Left colon (tissue), 2 donors: ENCODE measurements at regions not wholly inside any gene's neighbourhood (a gene's known extent, or its start where the extent isn't known, plus 50 kb on each side); places are given as distances from the start of the nearest gene placed in this dataset.

Experiments
- ATAC-seq: fragments of 200-7000 bp; cut with Tn5 transposase; one replicate; pipeline ENCODE4 v1.9.1; 2020; ENCODE audit warnings: mild to moderate bottlenecking, moderate library complexity
- DNase-seq, 2 donors: peaks; one replicate each; pipeline ENCODE4 v3.0.0-alpha.2; 2020
- intact Hi-C, 2 donors: fragments of 100-400 bp; cut with DNase I in 1 of 2; cut with micrococcal nuclease in 1 of 2; formaldehyde crosslinking; loops; one replicate each; pipeline versions ENCODE4 v1.11.2 to v1.14.0; 2022; cut with DNase I, micrococcal nuclease
- donor health status: DM: no; HTN: no; CAD: no.
- donor health status: DM: yes; HTN: yes; CAD: no.

DNA sequence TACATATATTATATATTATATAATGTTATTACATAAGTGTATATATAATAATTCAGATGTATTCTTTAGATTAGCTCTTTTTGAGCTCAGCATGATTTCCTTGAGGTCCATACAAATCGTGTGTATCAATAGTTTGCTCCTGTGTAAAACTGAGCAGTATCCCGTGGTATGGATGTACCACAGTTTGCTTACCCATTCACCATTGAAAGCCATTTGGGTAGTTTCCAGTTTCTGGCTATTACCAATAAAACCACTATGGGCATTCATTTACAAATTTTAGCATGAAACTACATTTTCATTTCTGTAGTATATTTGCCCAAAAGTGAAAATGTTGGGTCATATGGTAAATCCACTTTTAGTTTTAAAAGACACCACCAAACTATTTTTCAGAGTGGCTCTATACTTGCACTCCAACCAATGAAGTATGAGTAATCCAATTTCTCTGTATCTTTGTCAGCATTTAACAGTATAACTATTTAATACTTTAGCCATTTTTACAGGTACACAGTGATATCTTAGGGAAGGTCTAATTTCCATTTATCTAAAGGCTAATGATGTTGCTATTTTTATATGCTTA, 1361.4 kb upstream of the GBE1 start:
- no peak for DNase-seq
- intact Hi-C loops, result no loop called here
- no peak for ATAC-seq

GRCh38 chr3:83093222-83093572, 1331.8 kb upstream of the GBE1 start:
- ATAC-seq (no peak), DNase-seq (no peak)
- intact Hi-C loops, result no loop called here

DNA sequence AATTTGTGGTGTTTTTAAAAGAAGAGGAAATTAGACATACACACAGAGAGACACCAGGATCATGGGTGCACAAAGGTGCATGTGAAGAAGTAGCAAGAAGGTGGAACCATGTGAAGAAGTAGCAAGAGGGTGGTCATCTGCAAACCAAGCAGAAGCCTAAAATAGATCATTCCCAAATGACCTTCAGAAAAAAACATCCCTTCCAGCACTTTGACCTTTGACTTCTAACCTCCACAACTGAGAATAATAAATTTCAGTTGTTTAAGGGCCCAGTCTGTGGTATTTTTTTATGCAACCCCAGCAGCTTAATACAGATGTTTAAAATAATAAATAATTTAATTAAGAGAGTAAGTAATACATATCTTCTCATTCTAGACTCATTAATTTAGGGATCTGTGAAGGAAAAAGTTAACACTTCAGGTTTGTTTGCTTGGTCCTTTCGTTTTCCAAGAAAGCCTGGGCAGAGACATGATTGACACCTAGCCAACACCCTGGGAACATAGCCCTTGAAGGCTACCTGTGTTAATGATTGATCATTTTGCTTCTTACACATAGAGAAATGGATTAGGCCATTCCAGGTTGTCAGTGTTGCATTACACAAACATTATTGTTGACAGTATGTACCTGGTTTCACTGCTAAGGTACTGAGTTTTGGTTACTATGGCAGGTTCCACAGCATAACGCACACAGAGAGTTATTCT, 1331.2 kb upstream of the GBE1 start:
- ATAC-seq, result no peak
- no peak for DNase-seq

DNA sequence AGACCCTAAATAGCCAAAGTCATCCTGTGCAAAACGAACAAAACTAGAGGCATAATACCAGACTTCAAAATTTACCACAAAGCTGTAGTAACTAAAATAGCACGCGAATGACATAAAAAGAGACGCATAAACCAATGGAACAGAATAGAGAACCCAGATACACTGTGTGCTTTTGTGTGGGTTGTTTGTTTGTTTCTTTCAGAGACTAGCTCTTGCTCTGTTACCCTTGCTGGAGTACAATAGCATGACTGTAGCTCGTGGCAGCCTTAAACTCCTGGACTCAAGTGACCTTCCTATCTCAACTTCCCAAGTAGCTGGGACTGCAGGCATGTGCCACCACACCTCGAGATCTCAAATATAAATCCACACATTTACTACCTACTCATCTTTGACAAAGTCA, 1314.6 kb upstream of the GBE1 start:
- no peak for ATAC-seq
- no peak for DNase-seq
- intact Hi-C loops, result no loop called here

More for the DNA sequence above, 1331.2 kb upstream of the GBE1 start:
- intact Hi-C loops, result no loop called here

DNA sequence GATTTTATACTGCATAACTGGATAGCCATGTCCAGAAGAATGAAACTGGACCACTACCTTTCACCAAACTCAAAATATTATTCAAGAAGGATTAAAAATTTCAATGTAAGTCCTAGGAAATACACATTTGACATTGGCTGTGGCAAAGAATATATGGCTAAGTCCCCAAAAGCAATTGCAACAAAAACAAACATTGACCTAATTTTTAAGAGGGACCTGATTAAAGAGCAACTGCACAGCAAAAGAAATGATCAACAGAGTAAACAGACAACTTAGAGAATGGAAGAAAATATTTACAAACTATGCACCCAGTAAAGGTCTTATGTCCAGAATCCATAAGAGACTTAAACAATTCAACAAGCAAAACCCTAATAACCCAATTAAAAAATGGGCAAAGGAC, 1313.0 kb upstream of the GBE1 start:
- intact Hi-C loops, result no loop called here
- ATAC-seq (no peak), DNase-seq (no peak)

DNA sequence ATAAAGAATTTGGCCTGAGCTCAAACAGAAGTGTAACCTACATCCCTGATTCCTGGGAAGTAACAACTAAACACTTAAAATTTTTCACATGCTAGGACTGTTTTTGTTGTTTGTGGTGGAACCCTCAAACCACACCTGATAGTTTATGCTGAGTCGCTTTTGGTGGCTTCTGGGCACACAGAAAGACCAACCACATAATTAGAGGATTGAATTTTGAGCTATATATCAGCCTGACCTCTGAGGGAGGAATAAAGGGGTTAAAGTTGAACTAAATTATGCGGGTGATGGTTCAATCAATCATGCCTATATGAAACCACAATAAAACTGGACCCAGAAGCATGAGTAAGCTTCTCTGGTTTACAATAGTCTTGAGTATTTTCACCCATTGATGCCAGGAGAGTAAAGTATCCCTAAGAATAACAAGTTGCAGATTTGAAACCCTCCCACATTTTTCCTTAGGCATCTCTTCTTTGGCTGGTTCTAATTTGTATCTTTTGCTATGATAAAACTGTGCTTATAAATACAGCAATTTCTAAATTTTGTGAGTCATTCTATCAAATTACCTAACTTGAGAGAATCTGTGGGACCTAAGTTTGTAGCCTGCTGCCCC, 1304.5 kb upstream of the GBE1 start:
- no peak for DNase-seq
- intact Hi-C loops, result no loop called here
- no peak for ATAC-seq

DNA sequence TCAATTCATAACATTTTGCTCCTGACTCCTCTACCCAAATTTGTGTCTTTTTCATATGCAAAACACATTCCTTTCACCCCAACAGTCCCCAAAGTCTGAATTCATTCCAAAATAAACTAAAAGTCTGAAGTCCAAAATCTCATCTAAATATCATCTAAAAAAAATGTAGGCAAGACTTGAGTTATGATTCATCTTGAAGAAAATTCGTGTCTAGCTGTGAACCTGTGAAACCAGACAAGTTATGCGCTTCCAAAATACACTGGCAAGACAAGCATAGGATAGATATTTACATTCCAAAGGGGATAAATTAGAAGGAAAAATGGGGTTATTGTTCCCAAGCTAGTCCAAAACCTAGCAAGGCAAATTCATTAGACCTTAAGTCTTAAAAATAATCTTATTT, 1302.0 kb upstream of the GBE1 start:
- ATAC-seq (no peak), DNase-seq (no peak)
- intact Hi-C loops, result no loop called here

DNA sequence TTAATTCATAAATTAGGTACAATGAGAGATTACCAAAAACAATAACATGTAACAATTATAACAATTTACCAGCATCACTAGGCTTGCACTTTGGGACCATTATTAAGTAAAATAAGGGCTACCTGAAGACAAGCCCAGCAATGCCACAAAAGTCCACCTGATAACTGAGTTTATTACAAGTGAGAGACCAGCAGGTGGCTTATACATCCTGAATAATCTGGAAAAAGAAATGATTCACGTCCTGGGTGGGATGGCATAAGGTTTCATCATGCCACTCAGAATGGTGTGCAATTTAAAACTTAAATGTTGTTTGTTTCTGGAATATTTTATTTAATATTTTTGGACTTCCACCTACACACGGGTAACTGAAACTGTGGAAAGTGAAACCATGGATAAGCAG, 1287.1 kb upstream of the GBE1 start:
- intact Hi-C loops, result no loop called here

GRCh38 chr3:83039422-83039821, 1278.0 kb upstream of the GBE1 start:
- no peak for DNase-seq
- ATAC-seq, result no peak
- intact Hi-C loops, result no loop called here

More for the DNA sequence above, 1287.1 kb upstream of the GBE1 start:
- no peak for DNase-seq
- ATAC-seq, result no peak

DNA sequence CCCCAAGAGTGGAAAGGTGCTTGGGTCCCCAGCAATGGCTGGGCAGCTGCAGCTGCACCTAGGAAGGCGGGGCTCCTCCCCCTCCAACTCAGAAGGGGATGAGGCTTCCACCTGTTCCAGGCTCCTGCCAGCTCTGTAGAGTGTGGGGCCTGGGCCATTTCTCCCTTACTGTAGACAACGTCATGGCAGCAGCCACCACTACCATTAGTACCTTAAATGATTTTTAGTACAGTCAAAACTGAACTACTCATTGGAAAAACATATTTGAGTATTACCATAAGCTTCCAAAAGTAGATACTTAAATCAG, 1274.2 kb upstream of the GBE1 start:
- DNase-seq (no peak), ATAC-seq (no peak)
- intact Hi-C loops, result no loop called here

- intact Hi-C loops, result no loop called here
- no peak for DNase-seq
- no peak for ATAC-seq
Measured at GRCh38 chr3:83034806-83035703, 1273.6 kb upstream of the GBE1 start.

GRCh38 chr3:83033133-83033532, 1271.7 kb upstream of the GBE1 start:
- no peak for DNase-seq
- intact Hi-C loops, result no loop called here
- no peak for ATAC-seq

DNA sequence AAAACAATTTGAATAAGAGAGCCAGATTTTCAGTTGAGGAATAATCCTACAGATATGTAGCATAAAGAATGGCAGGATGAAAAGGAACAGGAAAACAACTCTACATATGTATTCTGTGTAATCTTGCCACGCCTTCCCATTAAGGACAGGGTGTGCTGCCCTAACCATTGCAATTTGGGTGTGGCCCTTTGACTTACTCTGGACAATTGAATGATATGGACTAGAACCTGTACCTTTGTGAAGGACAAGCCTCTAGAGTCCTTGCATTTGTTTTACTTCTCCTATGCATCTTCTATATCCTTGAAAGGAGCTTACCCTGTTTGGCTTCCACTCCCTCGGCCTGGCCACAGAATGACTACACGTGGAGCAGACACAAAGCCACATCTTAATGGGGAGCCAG, 1261.6 kb upstream of the GBE1 start:
- intact Hi-C loops, result no loop called here
- DNase-seq, result no peak
- ATAC-seq, result no peak

GRCh38 chr3:83011481-83011880, 1250.0 kb upstream of the GBE1 start:
- ATAC-seq, result no peak
- intact Hi-C loops, result no loop called here

GRCh38 chr3:83003917-83004316, 1242.5 kb upstream of the GBE1 start:
- DNase-seq (no peak), ATAC-seq (no peak)
- intact Hi-C loops, result no loop called here

More at GRCh38 chr3:83011481-83011880, 1250.0 kb upstream of the GBE1 start:
- no peak for DNase-seq

DNA sequence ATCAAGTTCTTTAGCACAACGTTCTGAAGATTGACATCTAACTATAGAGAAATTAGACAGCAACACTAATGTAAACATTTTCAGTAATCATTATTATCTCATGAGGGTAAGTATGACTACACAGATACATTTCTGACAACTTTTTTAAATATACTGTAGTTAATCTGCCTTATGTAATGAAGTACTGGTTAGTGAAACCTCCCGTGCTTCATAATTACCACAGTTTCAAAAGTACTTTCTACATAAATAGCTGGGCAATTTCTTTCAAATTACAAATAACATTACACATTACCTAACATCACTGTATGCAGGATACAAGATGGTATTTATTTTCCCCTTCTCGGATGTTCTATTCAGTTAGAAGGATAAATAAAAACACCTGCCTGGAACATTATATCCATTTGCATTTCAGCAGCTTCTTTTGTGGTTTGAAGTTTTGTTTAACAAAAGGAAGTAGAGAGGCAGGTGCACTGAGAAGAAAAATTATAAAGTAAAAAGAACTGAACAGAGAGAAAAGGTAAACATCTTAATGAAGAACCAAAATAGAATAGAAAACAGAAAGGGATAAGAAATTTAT, 1241.5 kb upstream of the GBE1 start:
- intact Hi-C loops, result no loop called here
- no peak for DNase-seq
- no peak for ATAC-seq

DNA sequence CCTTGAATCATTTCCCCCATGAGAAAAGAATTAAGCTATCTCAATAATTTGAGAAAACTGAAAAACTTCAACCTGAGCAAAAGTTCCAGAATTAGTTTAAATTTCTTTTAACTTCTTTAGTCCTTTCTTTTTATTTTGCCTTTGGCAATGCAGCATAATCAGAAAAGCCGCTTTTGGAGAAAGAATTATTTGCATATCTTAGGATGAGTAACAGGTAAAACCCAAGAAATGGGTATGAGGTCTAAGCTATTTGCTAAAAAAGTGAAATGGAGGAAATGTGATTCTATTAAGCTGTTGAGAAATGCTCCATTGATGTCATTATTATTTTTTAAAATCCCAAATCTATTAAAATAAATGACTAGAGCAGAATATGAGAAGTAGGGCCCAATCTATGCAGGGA, 1238.3 kb upstream of the GBE1 start:
- DNase-seq, result no peak
- no peak for ATAC-seq
- intact Hi-C loops, result no loop called here

DNA sequence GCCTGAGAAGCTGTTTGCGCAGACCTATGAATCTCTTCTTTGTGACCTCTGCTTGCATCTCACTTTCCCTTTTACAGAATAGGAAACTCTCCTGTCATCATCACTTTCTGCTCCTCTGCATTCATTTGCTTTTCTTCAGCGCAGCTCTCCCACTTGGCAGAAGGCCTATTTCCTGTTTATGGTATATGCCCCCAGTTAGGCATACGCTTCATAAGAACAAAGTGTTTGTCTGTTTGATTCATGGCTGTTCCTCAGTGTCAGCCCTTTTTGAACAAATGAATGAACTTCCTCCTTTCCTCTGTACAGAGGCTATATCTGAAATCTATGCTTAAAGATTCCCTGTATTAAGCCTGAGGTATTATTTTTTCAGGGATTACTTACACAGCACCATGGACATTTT, 1216.9 kb upstream of the GBE1 start:
- ATAC-seq, result no peak
- DNase-seq, result no peak
- intact Hi-C loops, result no loop called here

GRCh38 chr3:82977871-82978270, 1216.4 kb upstream of the GBE1 start:
- intact Hi-C loops, result no loop called here
- DNase-seq, result no peak
- no peak for ATAC-seq

DNA sequence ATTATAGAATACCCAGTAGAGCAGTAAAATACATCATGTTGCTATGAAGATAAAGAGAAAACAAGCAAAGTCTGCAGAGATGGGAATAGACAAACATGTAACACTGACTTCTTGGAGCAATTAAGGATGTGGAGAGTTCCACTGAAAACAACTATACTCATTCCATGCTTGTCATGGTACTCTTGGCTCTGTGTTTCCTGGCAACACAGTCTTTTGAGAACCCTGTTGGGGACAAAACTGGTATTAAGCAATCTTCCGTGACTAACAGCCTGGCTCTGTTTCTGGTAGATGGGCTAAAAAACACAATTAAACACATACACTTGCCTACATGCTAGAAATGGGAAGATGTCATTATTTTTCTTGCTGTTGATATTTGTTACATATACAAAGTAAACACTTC, 1212.3 kb upstream of the GBE1 start:
- ATAC-seq (no peak), DNase-seq (no peak)
- intact Hi-C loops, result no loop called here
